ENCODE measurements at regions not wholly inside any gene's neighbourhood (a gene's known extent, or its start where the extent isn't known, plus 50 kb on each side); places are given as distances from the start of the nearest gene placed in this dataset.

DNA sequence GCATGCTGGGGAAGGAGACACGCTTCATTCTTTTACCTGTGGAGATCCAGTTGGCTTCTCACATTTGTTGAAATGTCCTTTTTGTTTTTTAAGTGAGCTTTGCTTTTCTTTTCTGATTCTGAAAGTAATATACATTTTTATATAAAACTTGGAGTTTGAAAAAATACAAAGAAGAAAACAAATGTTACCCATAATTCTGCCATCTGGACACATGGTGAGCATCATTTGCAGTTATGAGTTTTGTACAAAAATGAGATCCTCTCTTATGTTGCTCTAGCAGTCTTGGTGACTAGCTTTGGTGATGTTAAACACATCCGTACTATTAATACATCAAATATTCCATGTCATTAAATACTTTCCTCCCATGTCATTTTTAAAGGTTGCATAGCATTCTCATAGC, 101.1 kb upstream of the OTOS start:
- TF ChIP-seq, protein P1, sequence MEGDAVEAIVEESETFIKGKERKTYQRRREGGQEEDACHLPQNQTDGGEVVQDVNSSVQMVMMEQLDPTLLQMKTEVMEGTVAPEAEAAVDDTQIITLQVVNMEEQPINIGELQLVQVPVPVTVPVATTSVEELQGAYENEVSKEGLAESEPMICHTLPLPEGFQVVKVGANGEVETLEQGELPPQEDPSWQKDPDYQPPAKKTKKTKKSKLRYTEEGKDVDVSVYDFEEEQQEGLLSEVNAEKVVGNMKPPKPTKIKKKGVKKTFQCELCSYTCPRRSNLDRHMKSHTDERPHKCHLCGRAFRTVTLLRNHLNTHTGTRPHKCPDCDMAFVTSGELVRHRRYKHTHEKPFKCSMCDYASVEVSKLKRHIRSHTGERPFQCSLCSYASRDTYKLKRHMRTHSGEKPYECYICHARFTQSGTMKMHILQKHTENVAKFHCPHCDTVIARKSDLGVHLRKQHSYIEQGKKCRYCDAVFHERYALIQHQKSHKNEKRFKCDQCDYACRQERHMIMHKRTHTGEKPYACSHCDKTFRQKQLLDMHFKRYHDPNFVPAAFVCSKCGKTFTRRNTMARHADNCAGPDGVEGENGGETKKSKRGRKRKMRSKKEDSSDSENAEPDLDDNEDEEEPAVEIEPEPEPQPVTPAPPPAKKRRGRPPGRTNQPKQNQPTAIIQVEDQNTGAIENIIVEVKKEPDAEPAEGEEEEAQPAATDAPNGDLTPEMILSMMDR (IDR thresholded peaks at IDR 0.05): no peak
- no peak for TF ChIP-seq GATA2 (CRISPR knock-in tag; IDR thresholded peaks at IDR 0.05)

Data from SK-N-SH (cell line).